Uterus (tissue), 3 donors: ENCODE measurements at regions not wholly inside any gene's neighbourhood (a gene's known extent, or its start where the extent isn't known, plus 50 kb on each side); places are given as distances from the start of the nearest gene placed in this dataset.
"Not testable (repeated sequence)": the region's sequence is repeated elsewhere in the genome, so short reads cannot be mapped to it uniquely, and the experiment has no call there.

Source experiments
- DNase-seq, 2 donors: peaks; one replicate each; pipeline ENCODE4 v3.0.0-alpha.2; 2019 to 2020
- H3K27ac ChIP-seq, 2 donors: fragments of 200-600 bp; sonication (generic); 1 replicate in 1 of 2; 2 replicates in 1 of 2; pipeline ENCODE4 v1.5.1; 2016 to 2018
- H3K27me3 ChIP-seq, 2 donors: fragments of 200-600 bp; sonication (generic); one replicate each; pipeline ENCODE4 v1.5.1; 2018 to 2019; ENCODE audit warnings: control low read depth in 1 of 2
- H3K36me3 ChIP-seq, 2 donors: fragments of 200-600 bp; sonication (generic); one replicate each; pipeline ENCODE4 v1.5.1; 2019; ENCODE audit warnings: control low read depth in 1 of 2
- H3K4me1 ChIP-seq, 2 donors: fragments of 200-600 bp; sonication (generic); one replicate each; pipeline ENCODE4 v1.5.1; 2018 to 2019; ENCODE audit warnings: control low read depth in 1 of 2
- H3K4me3 ChIP-seq, 2 donors: fragments of 200-600 bp; sonication (generic); 1 replicate in 1 of 2; 2 replicates in 1 of 2; pipeline ENCODE4 v1.5.1; 2018 to 2019; ENCODE audit warnings: mild to moderate bottlenecking in 1 of 2
- H3K9me3 ChIP-seq, 2 donors: fragments of 200-600 bp; sonication (generic); one replicate each; pipeline ENCODE4 v1.5.1; 2019; ENCODE audit warnings: control low read depth in 1 of 2
- POLR2A ChIP-seq, 2 donors: fragments of 450-650 bp; IDR thresholded peaks; one replicate each; pipeline ENCODE4 v1.6.1; 2016; ENCODE audit warnings: antibody characterized with exemption in 2 of 2, mild to moderate bottlenecking in 1 of 2, moderate library complexity in 1 of 2
- intact Hi-C: fragments of 100-400 bp; cut with DNase I; formaldehyde crosslinking; loops from one replicate; pipeline ENCODE4 v1.15.1; 2023; ENCODE audit warnings: low total_unique reads
- TF ChIP-seq, protein P1 (sequence below), 4 experiments: fragments of 200-600 bp in 2 of 4; fragments of 450-650 bp in 2 of 4; sonication (generic) in 2 of 4; IDR thresholded peaks; one replicate each; pipeline ENCODE4 v1.5.1; 2016 to 2019; ENCODE audit warnings: antibody characterized with exemption in 4 of 4, mild to moderate bottlenecking in 2 of 4, moderate library complexity in 1 of 4
- donor health status: DM: yes; HTN: yes; CAD: no.

DNA sequence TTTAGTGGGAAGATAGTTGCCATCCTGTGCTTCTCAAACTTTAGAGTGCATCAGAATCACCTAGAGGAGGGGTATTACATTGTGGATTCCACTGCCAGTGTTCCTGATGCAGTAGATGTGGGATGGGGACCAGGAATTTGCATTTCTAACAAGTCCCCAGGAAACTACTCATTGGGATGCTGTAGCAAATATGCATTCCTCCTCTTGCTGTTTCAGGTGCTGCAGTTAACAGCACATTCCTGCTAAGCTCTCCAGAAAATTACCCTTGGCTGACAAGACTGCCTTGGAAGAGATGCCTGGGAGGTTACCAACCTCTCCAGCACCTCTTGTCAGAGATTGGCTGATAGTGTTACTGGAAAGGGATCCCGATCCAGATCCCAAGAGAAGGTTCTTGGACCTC is 270.5 kb downstream of the OSTF1 start:
- no peak overlapping the region for H3K27ac ChIP-seq
- no peaks in the 10 kb centered on the region for H3K36me3 ChIP-seq
- DNase-seq, result no peak
- H3K4me1 ChIP-seq, result no peaks in the 10 kb centered on the region
- H3K4me3 ChIP-seq, result no peak overlapping the region
- TF ChIP-seq, protein P1, sequence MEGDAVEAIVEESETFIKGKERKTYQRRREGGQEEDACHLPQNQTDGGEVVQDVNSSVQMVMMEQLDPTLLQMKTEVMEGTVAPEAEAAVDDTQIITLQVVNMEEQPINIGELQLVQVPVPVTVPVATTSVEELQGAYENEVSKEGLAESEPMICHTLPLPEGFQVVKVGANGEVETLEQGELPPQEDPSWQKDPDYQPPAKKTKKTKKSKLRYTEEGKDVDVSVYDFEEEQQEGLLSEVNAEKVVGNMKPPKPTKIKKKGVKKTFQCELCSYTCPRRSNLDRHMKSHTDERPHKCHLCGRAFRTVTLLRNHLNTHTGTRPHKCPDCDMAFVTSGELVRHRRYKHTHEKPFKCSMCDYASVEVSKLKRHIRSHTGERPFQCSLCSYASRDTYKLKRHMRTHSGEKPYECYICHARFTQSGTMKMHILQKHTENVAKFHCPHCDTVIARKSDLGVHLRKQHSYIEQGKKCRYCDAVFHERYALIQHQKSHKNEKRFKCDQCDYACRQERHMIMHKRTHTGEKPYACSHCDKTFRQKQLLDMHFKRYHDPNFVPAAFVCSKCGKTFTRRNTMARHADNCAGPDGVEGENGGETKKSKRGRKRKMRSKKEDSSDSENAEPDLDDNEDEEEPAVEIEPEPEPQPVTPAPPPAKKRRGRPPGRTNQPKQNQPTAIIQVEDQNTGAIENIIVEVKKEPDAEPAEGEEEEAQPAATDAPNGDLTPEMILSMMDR (IDR thresholded peaks at IDR 0.05), result no peak
- TF ChIP-seq POLR2A (IDR thresholded peaks at IDR 0.05), result no peak
- no peaks in the 10 kb centered on the region for H3K9me3 ChIP-seq
- H3K27me3 ChIP-seq, result no peaks in the 10 kb centered on the region
- intact Hi-C loops, result no loop called here

DNA sequence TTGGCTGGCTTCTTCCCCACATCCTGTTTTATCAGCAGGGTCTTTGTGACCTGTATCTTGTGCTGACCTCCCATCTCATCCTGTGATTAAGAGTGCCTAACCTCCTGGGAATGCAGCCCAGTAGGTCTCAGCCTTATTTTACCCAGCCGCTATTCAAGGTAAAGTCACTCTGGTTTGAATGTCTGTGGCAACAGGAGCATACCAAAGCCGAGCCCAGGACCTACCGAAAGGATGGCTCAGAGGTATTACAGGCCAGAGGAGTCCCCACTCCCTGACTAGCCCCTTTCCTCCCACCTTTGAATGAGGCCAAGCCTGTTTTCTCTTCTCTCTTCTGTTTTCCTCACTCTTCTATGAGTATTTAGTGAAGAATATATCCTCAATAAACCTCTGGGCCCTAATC is 271.3 kb downstream of the OSTF1 start:
- no peak for DNase-seq
- Histone ChIP-seq H3K4me1 (no peaks in the 10 kb centered on the region), H3K9me3 (no peaks in the 10 kb centered on the region), H3K4me3 (no peak overlapping the region), H3K36me3 (no peaks in the 10 kb centered on the region), H3K27ac (no peak overlapping the region), H3K27me3 (no peaks in the 10 kb centered on the region)
- TF ChIP-seq, protein P1 (IDR thresholded peaks at IDR 0.05), result no peak
- TF ChIP-seq POLR2A (IDR thresholded peaks at IDR 0.05), result no peak
- intact Hi-C loops, result no loop called here

DNA sequence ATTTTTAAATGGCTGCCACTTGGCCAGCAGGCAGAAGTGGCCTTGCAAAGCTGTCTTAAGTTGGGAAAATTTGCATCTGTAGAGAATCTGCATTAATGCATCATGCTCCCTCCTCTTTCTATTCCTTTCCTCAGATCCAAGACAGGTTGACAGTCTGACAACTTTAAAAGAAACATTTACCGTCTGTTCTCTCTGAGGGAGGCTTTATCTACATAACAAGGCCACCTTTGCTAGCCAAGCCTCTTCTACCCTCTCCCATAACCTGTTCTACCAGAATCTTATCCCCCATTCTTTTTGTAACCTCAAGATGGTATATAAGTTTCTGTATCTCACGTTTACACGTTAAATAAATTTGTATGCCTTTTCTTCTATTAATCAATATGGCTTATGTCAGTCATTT is 271.9 kb downstream of the OSTF1 start:
- no peak for DNase-seq
- no peaks in the 10 kb centered on the region for H3K4me1 ChIP-seq
- intact Hi-C loops, result no loop called here

DNA sequence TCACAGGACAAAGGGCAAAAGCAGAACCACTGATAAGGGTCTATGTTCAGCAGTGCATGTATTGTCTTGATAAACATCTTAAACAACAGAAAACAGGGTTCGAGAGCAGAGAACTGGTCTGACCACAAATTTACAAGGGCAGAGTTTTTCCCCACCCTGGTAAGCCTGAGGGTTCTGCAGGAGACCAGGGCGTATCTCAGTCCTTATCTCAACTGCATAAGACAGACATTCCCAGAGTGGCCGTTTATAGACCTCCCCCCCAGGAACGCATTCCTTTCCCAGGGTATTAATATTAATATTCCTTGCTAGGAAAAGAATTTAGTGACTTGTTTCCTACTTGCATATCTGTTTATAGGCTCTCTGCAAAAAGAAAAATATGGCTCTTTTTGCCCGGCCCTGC is 274.1 kb downstream of the OSTF1 start:
- DNase-seq, H3K4me1 ChIP-seq, H3K36me3 ChIP-seq, H3K27ac ChIP-seq, H3K4me3 ChIP-seq, intact Hi-C loops, H3K9me3 ChIP-seq, H3K27me3 ChIP-seq: not testable (repeated sequence)

More for the DNA sequence above, 271.9 kb downstream of the OSTF1 start:
- TF ChIP-seq, protein P1 (IDR thresholded peaks at IDR 0.05), result no peak
- TF ChIP-seq POLR2A (IDR thresholded peaks at IDR 0.05), result no peak
- H3K4me3 ChIP-seq, result no peak overlapping the region
- no peaks in the 10 kb centered on the region for H3K9me3 ChIP-seq
- H3K36me3 ChIP-seq, result no peaks in the 10 kb centered on the region
- no peaks in the 10 kb centered on the region for H3K27me3 ChIP-seq
- H3K27ac ChIP-seq, result no peak overlapping the region

DNA sequence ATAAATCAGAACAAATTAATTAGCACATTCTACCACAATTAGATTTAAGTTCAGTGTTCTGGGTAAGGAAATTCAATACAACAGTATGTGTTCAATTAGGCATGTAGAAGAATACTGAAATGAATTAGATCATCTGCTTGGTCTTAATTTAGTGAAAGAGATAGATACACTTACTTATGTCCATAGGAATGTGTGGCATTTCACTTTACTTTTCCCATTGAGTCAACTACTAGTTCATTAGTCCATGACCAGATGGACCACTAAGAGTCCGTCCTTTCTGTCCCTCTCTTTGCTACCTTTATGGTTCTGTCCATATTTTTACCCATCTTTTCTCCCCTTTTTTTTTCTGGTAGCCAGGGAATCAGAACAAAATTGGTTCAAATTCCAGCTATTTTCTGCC is 276.9 kb downstream of the OSTF1 start:
- H3K4me1 ChIP-seq, result no peaks in the 10 kb centered on the region
- no peaks in the 10 kb centered on the region for H3K9me3 ChIP-seq
- TF ChIP-seq POLR2A (IDR thresholded peaks at IDR 0.05), result no peak
- TF ChIP-seq, protein P1 (IDR thresholded peaks at IDR 0.05), result no peak
- H3K27me3 ChIP-seq, result no peaks in the 10 kb centered on the region
- H3K27ac ChIP-seq, result no peak overlapping the region
- no peak overlapping the region for H3K4me3 ChIP-seq
- H3K36me3 ChIP-seq, result no peaks in the 10 kb centered on the region
- intact Hi-C loops, result no loop called here
- DNase-seq, result no peak

DNA sequence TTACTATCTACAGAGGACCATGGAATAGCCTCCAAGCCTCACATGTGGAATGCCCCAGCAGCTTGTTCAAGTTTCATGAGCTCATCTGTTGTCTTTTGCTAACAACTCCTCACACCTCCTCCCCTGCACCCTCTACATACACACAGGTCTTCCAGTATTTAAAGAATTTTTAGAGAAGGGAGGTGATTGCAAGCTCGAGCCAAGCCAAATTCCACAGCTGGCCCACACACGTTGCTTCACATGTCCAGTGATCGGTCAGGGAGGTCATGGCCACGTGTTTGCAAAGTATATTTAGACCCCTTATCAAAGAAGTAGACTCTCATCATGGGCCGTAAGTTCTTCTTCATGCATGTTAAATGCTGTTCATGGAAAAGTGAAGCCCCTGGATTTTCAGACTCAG is 281.7 kb downstream of the OSTF1 start:
- no peaks in the 10 kb centered on the region for H3K9me3 ChIP-seq
- no peaks in the 10 kb centered on the region for H3K36me3 ChIP-seq
- intact Hi-C loops, result no loop called here
- no peaks in the 10 kb centered on the region for H3K4me1 ChIP-seq
- no peaks in the 10 kb centered on the region for H3K27me3 ChIP-seq
- no peak overlapping the region for H3K4me3 ChIP-seq
- DNase-seq, result no peak
- no peak for TF ChIP-seq POLR2A (IDR thresholded peaks at IDR 0.05)
- TF ChIP-seq, protein P1 (IDR thresholded peaks at IDR 0.05), result no peak
- H3K27ac ChIP-seq, result no peak overlapping the region
